Lower leg skin (tissue), 4 donors: ENCODE measurements at regions not wholly inside any gene's neighbourhood (a gene's known extent, or its start where the extent isn't known, plus 50 kb on each side); places are given as distances from the start of the nearest gene placed in this dataset.

ENCODE experiments used
- DNase-seq, 2 donors: peaks; one replicate each; pipeline ENCODE4 v3.0.0-alpha.2; 2019; ENCODE audit warnings: low spot score in 2 of 2
- H3K4me3 ChIP-seq: fragments of 200-600 bp; sonication (generic); 2 replicates; pipeline ENCODE4 v1.5.1; 2017; ENCODE audit warnings: mild to moderate bottlenecking, low read depth; ENCODE audit not compliant: poor library complexity, severe bottlenecking
- CTCF ChIP-seq, 3 donors: fragments of 450-650 bp; IDR thresholded peaks; one replicate each; pipeline ENCODE4 v1.5.1; 2016; ENCODE audit warnings: antibody characterized with exemption in 3 of 3, mild to moderate bottlenecking in 3 of 3, moderate library complexity in 2 of 3
- POLR2A ChIP-seq, 2 donors: fragments of 450-650 bp; IDR thresholded peaks; one replicate each; pipeline ENCODE4 v1.6.1; 2016 to 2017; ENCODE audit warnings: antibody characterized with exemption in 2 of 2, mild to moderate bottlenecking in 1 of 2, moderate library complexity in 1 of 2
- WGBS, 2 donors: methylation state at CpG; one replicate each; pipeline ENCODE4 v1.1.5; 2018; 5-methylcytosine and 5-hydroxymethylcytosine counted together
- intact Hi-C: fragments of 100-400 bp; cut with DNase I; formaldehyde crosslinking; loops from one replicate; pipeline ENCODE4 v1.15.0; 2023; ENCODE audit warnings: low total_unique reads

DNA sequence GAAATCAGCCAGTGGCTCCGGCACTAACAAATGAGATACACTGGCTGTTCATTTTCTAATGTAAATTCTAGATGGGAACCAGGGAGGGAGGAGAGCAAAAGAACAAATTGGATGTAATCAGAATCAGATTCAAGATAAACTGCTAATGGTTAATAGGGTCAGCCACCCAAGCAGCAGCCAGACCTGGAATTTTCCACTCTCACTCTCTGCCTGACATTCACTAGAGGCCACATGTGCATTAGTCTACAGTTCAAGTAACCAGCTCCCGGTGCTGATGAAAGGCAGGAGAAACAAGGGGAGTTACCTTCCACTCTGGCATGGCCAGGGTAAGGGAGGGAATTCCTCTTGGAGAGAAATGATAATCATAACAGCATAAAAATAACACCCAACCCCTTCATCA, 597.7 kb downstream of the TOX3 start:
- no peak overlapping the region for H3K4me3 ChIP-seq
- TF ChIP-seq CTCF (IDR thresholded peaks at IDR 0.05) (no peak), POLR2A (IDR thresholded peaks at IDR 0.05) (no peak)
- no peak for DNase-seq
- intact Hi-C loops = no loop called here
- 63 to 71% methylated on average over 2 of the region's 2 CpGs for WGBS, 2 donors

DNA sequence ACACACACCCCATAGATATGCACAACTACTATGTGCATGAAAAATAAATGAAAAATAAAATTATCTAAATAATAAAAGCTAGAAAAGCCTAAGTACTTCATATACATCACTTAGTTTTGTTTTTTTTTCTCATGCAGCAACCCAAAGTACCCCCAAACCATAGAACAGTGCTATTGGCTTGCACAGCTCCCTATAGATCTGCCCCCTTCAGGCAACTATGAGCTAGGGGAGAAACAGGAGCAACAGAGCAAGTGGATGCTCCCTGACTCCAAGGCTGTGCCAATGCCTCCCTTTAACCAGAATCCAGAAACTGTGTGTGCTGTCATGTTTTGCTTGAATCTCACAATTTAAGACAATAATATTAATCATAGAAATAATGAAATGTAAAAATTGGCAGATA, 605.5 kb downstream of the TOX3 start:
- TF ChIP-seq CTCF (IDR thresholded peaks at IDR 0.05) (no peak), POLR2A (IDR thresholded peaks at IDR 0.05) (no peak)
- no peak overlapping the region for H3K4me3 ChIP-seq
- DNase-seq = no peak
- intact Hi-C loops = no loop called here

DNA sequence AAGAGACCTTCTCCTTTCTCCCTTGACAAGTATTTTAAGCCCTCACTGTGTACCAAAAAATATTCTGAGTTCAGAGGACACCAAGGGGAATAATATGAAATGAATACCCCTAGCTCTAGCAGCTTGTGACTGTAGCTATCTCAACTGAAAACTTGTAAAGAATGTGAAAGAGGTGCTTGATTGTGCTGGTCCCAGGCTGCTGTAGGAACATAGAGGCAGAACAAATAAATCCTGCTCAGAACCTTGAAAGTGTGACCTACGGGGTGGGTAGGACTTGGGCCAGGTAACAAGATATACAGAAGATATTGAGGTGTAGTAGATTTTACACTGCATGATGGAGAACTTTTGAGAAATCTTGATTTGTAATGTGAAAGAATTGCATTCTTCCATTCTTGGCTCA, 606.8 kb downstream of the TOX3 start:
- H3K4me3 ChIP-seq = no peak overlapping the region
- TF ChIP-seq CTCF (IDR thresholded peaks at IDR 0.05) (no peak), POLR2A (IDR thresholded peaks at IDR 0.05) (no peak)
- intact Hi-C loops = no loop called here
- 75 to 78% methylated on average over 1 of the region's 1 CpG for WGBS, 2 donors
- DNase-seq = no peak

DNA sequence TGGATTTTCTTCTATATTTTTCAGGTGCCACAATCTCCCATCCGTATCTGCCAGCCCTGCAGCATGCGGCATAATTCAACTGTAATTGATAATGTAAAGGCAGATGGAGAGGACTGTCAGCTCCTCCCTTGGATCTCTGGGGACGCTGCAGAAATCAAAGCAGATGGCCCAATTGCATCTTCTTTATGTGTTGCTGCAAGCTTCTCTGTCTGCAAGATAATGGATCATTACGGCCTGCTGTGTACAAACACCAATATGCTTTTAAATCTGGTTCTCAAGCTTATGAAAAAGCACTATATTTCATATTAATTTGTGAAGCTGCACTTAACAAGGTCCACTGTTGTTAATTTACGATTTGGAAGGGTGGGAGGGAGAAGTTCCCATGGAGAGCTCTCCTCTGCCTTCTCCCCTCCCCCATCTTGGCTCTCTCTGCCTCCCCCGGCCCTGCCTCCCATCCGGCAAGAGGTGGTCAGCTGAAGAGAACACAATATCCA, 607.5 kb downstream of the TOX3 start:
- 34 to 36% methylated on average over 7 of the region's 7 CpGs for WGBS, 2 donors
- no peak for DNase-seq
- no peak for TF ChIP-seq POLR2A (IDR thresholded peaks at IDR 0.05)
- no peak for TF ChIP-seq CTCF (IDR thresholded peaks at IDR 0.05)
- no peak overlapping the region for H3K4me3 ChIP-seq
- intact Hi-C loops = no loop called here

DNA sequence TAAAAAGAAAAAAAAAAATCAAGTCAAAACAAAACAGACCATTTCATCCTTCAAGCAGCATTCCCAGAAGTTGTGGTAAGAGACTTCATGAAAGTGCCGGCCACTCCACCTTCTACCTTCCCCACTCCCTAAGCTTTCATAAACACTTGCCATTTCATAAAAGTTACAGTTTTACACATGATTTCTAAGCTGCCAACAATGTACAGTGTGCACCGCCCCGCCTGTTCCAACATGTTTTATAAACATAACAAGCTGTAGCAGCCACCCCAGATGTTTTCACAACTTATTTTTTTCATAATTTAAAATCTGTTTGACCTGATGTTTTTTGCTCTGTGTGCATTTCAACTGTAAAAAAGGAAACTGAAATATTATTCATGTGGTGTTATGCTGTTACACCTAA, 608.1 kb downstream of the TOX3 start:
- no peak overlapping the region for H3K4me3 ChIP-seq
- WGBS, 2 donors = 26 to 41% methylated on average over 3 of the region's 3 CpGs
- TF ChIP-seq CTCF (IDR thresholded peaks at IDR 0.05) (no peak), POLR2A (IDR thresholded peaks at IDR 0.05) (no peak)
- intact Hi-C loops = no loop called here
- peak; percentile 20 to 39 for DNase-seq

DNA sequence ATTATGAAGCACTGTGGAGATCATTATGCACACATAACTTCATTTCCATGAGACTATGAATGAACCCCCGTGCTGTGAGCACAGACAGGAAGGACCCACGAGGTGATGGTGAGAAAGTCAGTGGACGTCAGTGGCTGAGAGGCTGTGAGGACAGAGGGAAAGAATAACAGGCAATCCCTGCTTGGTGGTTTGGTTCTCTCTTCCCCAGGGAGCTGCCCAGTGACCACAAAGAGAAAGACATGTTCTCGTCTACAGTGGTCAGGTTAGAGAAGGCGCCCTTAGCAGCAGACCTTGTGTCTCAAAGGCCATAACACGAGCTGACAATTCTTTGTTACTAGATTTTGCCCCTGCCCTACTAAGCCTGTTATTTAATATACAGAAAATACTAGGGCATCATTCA, 609.2 kb downstream of the TOX3 start:
- intact Hi-C loops = no loop called here
- H3K4me3 ChIP-seq = no peak overlapping the region
- DNase-seq = no peak
- TF ChIP-seq CTCF (IDR thresholded peaks at IDR 0.05) = no peak
- TF ChIP-seq POLR2A (IDR thresholded peaks at IDR 0.05) = no peak
- 66 to 76% methylated on average over 6 of the region's 6 CpGs for WGBS, 2 donors
